DMS53 (cell line): ENCODE measurements at regions not wholly inside any gene's neighbourhood (a gene's known extent, or its start where the extent isn't known, plus 50 kb on each side); places are given as distances from the start of the nearest gene placed in this dataset.

Experiments used
- DNase-seq: peaks from one replicate; lab custom pipeline; 2025; lab: John Stamatoyannopoulos, UW

DNA sequence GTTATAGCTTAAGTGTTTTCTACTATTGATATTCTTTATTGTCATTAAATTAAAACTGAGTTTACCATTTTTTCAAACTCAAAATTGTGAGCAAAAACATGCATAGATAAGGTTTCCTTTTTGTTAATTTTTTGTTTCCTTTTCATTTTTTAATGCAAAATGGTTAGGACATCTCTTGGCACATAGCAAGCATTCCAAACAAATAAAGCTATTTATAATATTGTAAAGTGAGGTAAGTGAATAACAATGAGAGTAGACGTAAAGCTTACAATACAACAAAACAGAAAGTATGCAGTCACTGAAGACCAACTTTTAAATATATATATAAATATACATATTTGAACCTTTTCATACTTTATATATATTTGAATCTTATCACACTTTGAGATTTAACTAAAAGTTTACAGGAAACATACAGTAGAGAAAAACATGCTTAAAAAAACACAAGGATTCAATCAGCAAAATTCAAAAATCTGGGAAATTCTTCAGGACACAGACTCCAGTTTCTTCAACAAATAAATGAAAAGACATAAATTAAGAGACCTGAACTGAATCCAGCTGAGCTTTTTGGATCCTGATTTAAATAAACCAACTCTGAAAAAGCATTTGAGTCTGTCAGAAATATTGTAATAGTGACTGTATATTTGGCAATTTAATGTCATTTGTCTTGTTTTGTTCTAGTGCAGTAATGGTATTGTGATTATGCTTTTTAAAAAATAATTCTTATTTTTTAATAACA, 67.5 kb upstream of the SAMSN1 start:
- DNase-seq: no peak

DNA sequence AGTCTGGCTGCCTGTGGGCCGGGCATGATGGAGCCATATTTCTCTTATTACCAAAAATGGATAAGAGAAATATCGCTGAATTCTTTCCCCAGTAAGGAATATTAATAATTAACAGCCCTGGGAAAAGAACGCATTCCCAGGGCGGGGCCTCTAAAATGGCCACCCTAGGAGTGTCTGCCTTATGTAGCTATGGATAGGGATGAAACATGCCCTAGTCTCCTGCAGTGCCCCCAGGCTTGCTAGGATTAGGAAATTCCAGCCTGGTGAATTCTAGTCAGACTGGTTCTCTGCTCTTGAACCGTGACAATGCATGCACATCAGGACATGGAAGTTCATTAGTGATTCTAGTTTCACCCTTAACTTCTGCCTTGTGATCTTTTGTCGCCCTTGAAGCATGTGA, 64.0 kb upstream of the SAMSN1 start:
- DNase-seq: peak; percentile 27

DNA sequence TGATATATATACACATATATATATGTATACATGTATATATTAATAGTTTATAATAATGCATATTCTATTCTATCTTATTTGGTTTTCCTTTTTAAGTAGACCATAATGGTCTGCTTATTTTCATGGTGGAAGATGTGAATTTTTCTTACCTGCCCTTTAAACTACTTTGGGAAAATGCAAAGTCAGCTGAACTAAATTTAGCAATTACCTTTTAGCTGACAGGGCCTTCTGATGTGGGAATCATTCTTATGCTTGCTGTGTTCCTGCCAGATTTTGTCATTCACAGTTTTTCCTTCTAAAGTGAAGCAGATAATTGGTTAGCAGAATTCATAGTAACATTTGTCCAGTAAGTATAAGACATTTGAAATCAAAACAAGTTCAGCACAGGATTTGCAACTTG, 63.2 kb upstream of the SAMSN1 start:
- DNase-seq: no peak

DNA sequence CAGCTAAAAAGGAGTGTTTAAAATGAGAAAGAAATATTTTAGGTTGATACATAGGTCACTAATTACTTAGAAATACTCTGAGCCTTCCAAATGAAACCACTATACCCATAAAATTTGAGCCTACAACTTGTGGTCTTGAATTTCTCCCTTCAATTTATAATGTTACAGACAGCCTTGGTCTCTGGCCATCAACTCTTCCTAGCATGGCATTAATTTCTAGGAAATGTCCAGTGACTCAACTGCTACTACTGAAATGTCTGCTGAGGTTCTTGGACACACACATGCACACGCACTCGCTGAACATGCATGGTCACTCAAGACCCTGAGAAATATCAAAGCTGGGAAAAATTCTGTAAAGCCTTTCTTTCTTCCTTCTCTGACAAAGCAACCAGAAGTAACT, 61.1 kb upstream of the SAMSN1 start:
- no peak for DNase-seq

DNA sequence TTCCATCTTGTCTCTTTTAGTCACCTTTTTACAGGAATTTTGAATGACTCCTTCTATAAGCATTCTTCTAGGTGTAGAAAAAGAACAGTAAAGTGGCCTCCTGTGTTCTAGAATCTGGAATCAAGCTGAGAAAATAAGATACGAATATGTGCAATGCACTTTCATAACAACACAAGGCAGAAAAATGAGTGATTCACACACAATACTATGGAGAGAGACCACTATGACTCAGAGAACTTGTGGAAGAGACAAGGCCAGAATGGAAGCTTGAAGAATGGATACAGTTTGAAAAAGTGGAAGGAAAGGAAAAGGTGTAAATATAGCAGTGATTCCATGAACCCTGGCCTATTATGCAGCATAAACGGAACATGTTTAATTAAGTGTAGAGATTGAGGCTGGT, 57.1 kb upstream of the SAMSN1 start:
- DNase-seq: no peak

DNA sequence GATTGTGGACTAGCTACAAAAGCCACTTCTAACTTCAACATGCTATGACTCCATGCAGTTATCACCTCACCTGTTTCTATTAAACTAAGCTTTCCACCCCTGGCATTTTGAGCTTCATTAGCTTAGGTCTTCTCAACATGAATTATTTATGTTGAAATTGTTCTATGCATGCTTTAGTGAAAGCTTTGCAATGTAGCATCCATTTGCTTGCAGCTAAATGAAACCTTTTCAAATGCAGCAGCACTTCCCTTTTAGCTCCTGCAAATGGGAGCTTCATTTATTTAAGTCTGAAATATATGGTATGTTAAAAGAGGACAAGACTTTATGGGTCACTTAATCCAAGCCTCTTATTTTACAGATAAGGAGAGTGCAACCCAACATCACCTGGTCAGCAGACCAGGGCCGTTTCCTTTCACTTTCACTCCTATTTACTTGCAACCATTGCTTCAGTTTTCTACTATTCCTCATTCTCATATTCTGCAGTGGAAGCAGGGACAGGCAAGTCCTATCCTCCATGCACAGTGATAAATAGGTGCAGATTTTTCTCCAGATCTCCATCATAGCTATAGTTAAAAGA, 56.4 kb upstream of the SAMSN1 start:
- DNase-seq: peak; percentile 7

DNA sequence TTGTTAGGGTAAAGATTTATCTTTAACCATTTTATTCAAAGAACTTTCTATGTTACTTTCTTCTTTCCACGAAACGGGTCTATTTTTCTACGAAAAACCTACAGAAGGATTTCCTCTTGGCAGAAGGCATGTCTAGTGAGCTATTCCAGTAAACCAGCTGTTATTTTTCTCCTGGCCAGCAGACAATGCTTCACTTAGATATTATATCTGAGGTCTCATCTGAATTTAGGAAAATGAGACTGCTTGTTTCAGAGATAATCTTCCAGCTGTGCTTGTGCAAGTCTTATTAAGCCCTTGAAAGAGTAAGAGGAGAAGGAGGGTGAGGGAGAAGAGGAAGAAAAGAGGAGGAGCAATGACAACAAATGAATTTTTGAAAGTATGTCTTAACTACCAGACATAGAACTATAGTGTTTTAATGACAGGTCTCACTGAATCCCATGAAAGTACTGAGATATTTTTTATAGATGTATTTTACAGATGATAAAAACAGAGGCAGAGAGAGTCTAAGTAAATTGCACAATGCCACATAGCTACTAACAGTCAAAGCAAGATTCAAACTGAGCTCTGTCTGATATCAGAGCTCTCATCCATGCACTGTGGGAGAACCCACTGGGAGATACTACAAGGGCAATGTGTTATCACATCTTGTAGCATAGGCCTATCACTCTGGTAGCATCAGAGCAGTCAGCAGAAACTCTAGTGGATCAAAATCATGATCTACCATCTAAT, 54.6 kb upstream of the SAMSN1 start:
- DNase-seq: no peak

DNA sequence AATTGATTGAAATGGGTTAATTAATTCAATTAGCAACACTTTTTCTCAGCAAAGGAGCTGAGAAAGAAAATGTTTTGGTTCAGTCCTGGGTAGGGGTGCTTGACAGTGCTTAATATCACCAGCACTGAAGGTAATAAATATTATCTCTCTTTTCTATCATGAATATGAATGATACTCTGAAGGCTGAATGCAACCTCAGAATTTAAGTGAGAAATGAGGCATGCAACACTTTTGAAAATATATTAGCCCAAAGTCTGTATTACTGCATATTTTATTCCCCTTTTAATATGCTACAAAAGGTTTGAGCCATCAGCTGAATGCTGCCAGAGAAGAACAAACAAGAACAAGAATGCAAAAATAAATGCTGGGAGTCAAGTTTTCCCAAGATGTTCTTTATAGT, 52.0 kb upstream of the SAMSN1 start:
- no peak for DNase-seq
